ENCODE measurements at regions not wholly inside any gene's neighbourhood (a gene's known extent, or its start where the extent isn't known, plus 50 kb on each side); places are given as distances from the start of the nearest gene placed in this dataset.

DNA sequence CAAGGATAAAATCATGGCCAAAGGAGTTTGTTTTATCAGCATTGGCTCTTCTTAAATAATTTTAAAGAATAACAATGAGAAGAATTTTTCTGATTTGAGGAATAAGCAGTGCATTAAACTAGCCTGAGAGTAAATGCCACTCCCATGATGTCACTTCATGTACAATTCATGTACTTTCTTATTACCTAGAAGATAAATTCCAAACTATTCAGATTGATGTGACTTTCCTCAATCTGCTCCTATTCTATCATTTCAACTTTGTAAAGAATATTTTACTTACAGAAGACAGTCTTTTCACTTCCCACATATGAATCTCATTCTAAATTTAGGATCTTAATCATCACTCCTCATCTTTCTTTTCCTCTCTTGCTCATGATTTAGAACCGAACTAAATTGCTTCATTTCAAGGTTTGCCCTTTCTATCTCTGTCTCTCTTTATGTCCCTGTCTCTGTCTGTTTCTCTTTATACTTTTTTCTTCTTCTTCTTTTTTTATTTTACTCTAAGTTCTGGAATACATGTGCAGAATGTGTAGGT lies 1142.0 kb upstream of the PIK3C3 start:
- H3K9ac ChIP-seq (ENCODE audit: low read length): no peak overlapping the region
- H3K9me3 ChIP-seq (ENCODE audit: low read length): no peaks in the 10 kb centered on the region
- H3K36me3 ChIP-seq (ENCODE audit: insufficient read depth, low read length): no peaks in the 10 kb centered on the region
- H3K4me2 ChIP-seq (ENCODE audit: low read depth, low read length, poor library complexity, severe bottlenecking): no peak overlapping the region
- H2AFZ ChIP-seq (ENCODE audit: low read length): no peak overlapping the region
- no peak overlapping the region for H3K4me3 ChIP-seq (ENCODE audit: low read length)
- no peaks in the 10 kb centered on the region for H3K79me2 ChIP-seq (ENCODE audit: low read length)
- H3K9me2 ChIP-seq (replicated peaks; ENCODE audit: insufficient read depth, low read length): no peaks in the 10 kb centered on the region; the same call in 1 of the 2 replicates
- DNase-seq: no peak
- H4K20me1 ChIP-seq (ENCODE audit: insufficient read depth, low read depth, low read length): no peaks in the 10 kb centered on the region
- H3K27me3 ChIP-seq (ENCODE audit: low read length): no peaks in the 10 kb centered on the region
- no peak overlapping the region for H3K27ac ChIP-seq (ENCODE audit: low read length)
- no peaks in the 10 kb centered on the region for H3K4me1 ChIP-seq (ENCODE audit: low read length)

DNA sequence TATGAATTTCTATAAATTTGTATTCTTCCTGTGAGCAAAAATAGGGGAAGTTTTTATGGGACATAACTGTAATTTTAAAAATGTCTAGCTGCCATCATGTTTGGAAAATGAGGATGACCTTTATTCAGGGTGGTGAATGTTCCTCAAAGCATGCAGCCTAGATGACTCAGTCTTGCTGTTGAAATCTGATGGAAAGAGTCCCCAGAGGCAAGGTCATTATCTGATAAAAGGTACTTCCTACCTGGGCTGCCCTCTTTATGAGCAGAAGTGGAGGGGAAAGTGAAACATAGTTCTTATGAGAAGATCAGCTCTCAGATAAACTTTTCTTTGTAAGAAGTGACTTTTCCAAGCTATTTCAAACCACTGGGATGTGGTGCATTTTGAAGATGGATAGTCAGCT lies 1144.7 kb upstream of the PIK3C3 start:
- no peaks in the 10 kb centered on the region for H3K36me3 ChIP-seq (ENCODE audit: insufficient read depth, low read length)
- H3K9me3 ChIP-seq (ENCODE audit: low read length): no peaks in the 10 kb centered on the region
- H3K4me2 ChIP-seq (ENCODE audit: low read depth, low read length, poor library complexity, severe bottlenecking): no peak overlapping the region
- DNase-seq: no peak
- H3K27ac ChIP-seq (ENCODE audit: low read length): no peak overlapping the region
- H3K4me1 ChIP-seq (ENCODE audit: low read length): no peaks in the 10 kb centered on the region
- no peaks in the 10 kb centered on the region for H4K20me1 ChIP-seq (ENCODE audit: insufficient read depth, low read depth, low read length)
- no peaks in the 10 kb centered on the region for H3K79me2 ChIP-seq (ENCODE audit: low read length)
- no peaks in the 10 kb centered on the region for H3K27me3 ChIP-seq (ENCODE audit: low read length)
- no peak overlapping the region for H2AFZ ChIP-seq (ENCODE audit: low read length)
- H3K9ac ChIP-seq (ENCODE audit: low read length): no peak overlapping the region
- no peaks in the 10 kb centered on the region; the same call in 1 of the 2 replicates for H3K9me2 ChIP-seq (replicated peaks; ENCODE audit: insufficient read depth, low read length)
- H3K4me3 ChIP-seq (ENCODE audit: low read length): no peak overlapping the region

DNA sequence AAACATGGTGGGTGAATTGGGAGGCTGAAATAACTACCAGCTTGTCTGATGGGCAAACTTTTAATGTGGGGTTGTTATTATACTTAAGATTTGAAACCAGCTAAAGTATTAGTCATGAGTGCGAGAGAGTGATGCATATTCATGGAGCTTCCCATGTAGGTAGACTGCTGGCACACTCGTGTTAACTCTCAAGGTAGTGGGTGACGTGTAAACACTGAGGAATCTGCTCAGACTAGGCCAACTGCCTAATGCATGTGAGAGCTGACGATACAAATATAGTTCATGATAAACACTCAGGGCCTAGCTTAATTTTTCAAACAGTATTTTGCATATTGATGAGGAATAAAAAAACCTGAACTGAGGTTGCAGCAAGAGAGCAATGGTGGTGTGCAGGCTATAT lies 1165.7 kb upstream of the PIK3C3 start:
- Histone ChIP-seq H2AFZ (ENCODE audit: low read length) (no peak overlapping the region), H3K36me3 (ENCODE audit: insufficient read depth, low read length) (no peaks in the 10 kb centered on the region), H4K20me1 (ENCODE audit: insufficient read depth, low read depth, low read length) (no peaks in the 10 kb centered on the region), H3K9me2 (replicated peaks; ENCODE audit: insufficient read depth, low read length) (no peaks in the 10 kb centered on the region), H3K27ac (ENCODE audit: low read length) (no peak overlapping the region), H3K9me3 (ENCODE audit: low read length) (peaks cover 3% of the 10 kb centered on the region; the same call in 1 of the 2 replicates), H3K4me1 (ENCODE audit: low read length) (no peaks in the 10 kb centered on the region), H3K9ac (ENCODE audit: low read length) (no peak overlapping the region), H3K27me3 (ENCODE audit: low read length) (no peaks in the 10 kb centered on the region), H3K79me2 (ENCODE audit: low read length) (no peaks in the 10 kb centered on the region), H3K4me2 (ENCODE audit: low read depth, low read length, poor library complexity, severe bottlenecking) (no peak overlapping the region), H3K4me3 (ENCODE audit: low read length) (no peak overlapping the region)
- no peak for DNase-seq

- Histone ChIP-seq H3K79me2 (ENCODE audit: low read length) (no peaks in the 10 kb centered on the region), H3K4me2 (ENCODE audit: low read depth, low read length, poor library complexity, severe bottlenecking) (no peak overlapping the region), H2AFZ (ENCODE audit: low read length) (no peak overlapping the region), H3K4me1 (ENCODE audit: low read length) (no peaks in the 10 kb centered on the region), H3K4me3 (ENCODE audit: low read length) (no peak overlapping the region), H3K27ac (ENCODE audit: low read length) (no peak overlapping the region), H3K9me3 (ENCODE audit: low read length) (peaks cover 3% of the 10 kb centered on the region; the same call in 1 of the 2 replicates), H3K9ac (ENCODE audit: low read length) (no peak overlapping the region), H3K27me3 (ENCODE audit: low read length) (no peaks in the 10 kb centered on the region), H3K9me2 (replicated peaks; ENCODE audit: insufficient read depth, low read length) (no peaks in the 10 kb centered on the region), H4K20me1 (ENCODE audit: insufficient read depth, low read depth, low read length) (no peaks in the 10 kb centered on the region), H3K36me3 (ENCODE audit: insufficient read depth, low read length) (no peaks in the 10 kb centered on the region)
- no peak for DNase-seq
These were observed 1172.4 kb upstream of the PIK3C3 start for GRCh38 chr18:40782453-40783130.

DNA sequence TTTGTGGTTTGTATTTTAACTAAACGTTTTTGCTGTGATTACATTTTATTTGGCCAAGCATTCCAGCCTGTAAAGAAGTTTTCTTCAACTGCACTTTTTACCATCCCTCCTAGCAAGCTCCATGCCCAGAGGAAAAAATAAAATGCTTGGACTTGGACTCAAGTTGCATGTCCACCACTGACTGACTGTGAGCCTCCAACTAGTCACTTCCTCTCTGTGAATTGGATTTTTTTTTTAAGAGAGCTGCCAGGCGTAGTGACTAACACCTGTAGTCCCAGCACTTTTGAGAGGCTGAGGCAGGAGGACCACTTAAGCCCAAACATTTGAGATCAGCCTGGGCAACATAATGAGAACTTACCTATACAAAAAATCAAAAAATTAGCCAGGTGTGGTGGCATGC lies 1185.2 kb upstream of the PIK3C3 start:
- Histone ChIP-seq H3K36me3 (ENCODE audit: insufficient read depth, low read length) (no peaks in the 10 kb centered on the region), H2AFZ (ENCODE audit: low read length) (no peak overlapping the region), H4K20me1 (ENCODE audit: insufficient read depth, low read depth, low read length) (no peaks in the 10 kb centered on the region), H3K9me2 (replicated peaks; ENCODE audit: insufficient read depth, low read length) (no peaks in the 10 kb centered on the region), H3K27me3 (ENCODE audit: low read length) (no peaks in the 10 kb centered on the region), H3K79me2 (ENCODE audit: low read length) (no peaks in the 10 kb centered on the region), H3K4me1 (ENCODE audit: low read length) (no peaks in the 10 kb centered on the region), H3K27ac (ENCODE audit: low read length) (no peak overlapping the region), H3K9ac (ENCODE audit: low read length) (no peak overlapping the region), H3K4me3 (ENCODE audit: low read length) (no peak overlapping the region), H3K4me2 (ENCODE audit: low read depth, low read length, poor library complexity, severe bottlenecking) (no peak overlapping the region), H3K9me3 (ENCODE audit: low read length) (peaks cover 3% of the 10 kb centered on the region; the same call in 1 of the 2 replicates)
- DNase-seq: no peak

DNA sequence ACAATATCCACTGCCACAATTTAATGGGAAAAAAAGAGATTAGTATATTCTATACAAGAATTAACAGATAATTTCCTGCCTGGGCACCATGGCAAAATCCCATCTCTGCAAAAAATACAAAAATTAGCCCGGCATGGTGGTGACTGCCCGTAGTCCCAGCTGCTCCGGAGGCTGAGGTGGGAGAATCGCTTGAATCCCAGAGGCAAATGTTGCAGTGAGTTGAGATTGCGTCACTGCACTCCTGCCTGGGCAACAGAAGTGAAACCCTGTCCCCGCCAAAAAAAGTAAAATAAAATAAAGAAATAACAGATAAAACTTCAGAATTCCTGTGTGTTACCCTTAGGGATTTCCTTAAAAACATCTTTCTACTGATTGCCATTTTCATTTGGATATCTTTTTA lies 1194.8 kb upstream of the PIK3C3 start:
- H4K20me1 ChIP-seq (ENCODE audit: insufficient read depth, low read depth, low read length): no peaks in the 10 kb centered on the region
- H3K9me2 ChIP-seq (replicated peaks; ENCODE audit: insufficient read depth, low read length): 0 out of 2 replicates have a peak, but pooled peaks cover 5% of the 10 kb centered on the region
- H3K79me2 ChIP-seq (ENCODE audit: low read length): no peaks in the 10 kb centered on the region
- no peak for DNase-seq
- no peak overlapping the region for H3K4me3 ChIP-seq (ENCODE audit: low read length)
- 0 out of 2 replicates have a peak, but pooled peaks cover 6% of the 10 kb centered on the region for H3K9me3 ChIP-seq (ENCODE audit: low read length)
- H3K27ac ChIP-seq (ENCODE audit: low read length): no peak overlapping the region
- no peak overlapping the region for H3K4me2 ChIP-seq (ENCODE audit: low read depth, low read length, poor library complexity, severe bottlenecking)
- no peaks in the 10 kb centered on the region for H3K36me3 ChIP-seq (ENCODE audit: insufficient read depth, low read length)
- no peak overlapping the region for H3K9ac ChIP-seq (ENCODE audit: low read length)
- no peaks in the 10 kb centered on the region for H3K4me1 ChIP-seq (ENCODE audit: low read length)
- no peaks in the 10 kb centered on the region for H3K27me3 ChIP-seq (ENCODE audit: low read length)
- H2AFZ ChIP-seq (ENCODE audit: low read length): no peak overlapping the region

GRCh38 chr18:40754477-40754876 lies 1200.6 kb upstream of the PIK3C3 start:
- DNase-seq: no peak
- no peaks in the 10 kb centered on the region for H4K20me1 ChIP-seq (ENCODE audit: insufficient read depth, low read depth, low read length)
- no peaks in the 10 kb centered on the region for H3K36me3 ChIP-seq (ENCODE audit: insufficient read depth, low read length)
- no peak overlapping the region for H3K9ac ChIP-seq (ENCODE audit: low read length)
- H3K4me2 ChIP-seq (ENCODE audit: low read depth, low read length, poor library complexity, severe bottlenecking): no peak overlapping the region
- no peaks in the 10 kb centered on the region for H3K9me2 ChIP-seq (replicated peaks; ENCODE audit: insufficient read depth, low read length)
- H3K27me3 ChIP-seq (ENCODE audit: low read length): no peaks in the 10 kb centered on the region
- H3K9me3 ChIP-seq (ENCODE audit: low read length): peaks cover 3% of the 10 kb centered on the region; the same call in 1 of the 2 replicates
- H3K79me2 ChIP-seq (ENCODE audit: low read length): no peaks in the 10 kb centered on the region
- H2AFZ ChIP-seq (ENCODE audit: low read length): no peak overlapping the region
- H3K4me3 ChIP-seq (ENCODE audit: low read length): no peak overlapping the region
- H3K4me1 ChIP-seq (ENCODE audit: low read length): no peaks in the 10 kb centered on the region
- H3K27ac ChIP-seq (ENCODE audit: low read length): no peak overlapping the region

- H3K4me2 ChIP-seq (ENCODE audit: low read depth, low read length, poor library complexity, severe bottlenecking): no peak overlapping the region
- H3K36me3 ChIP-seq (ENCODE audit: insufficient read depth, low read length): no peaks in the 10 kb centered on the region
- no peaks in the 10 kb centered on the region for H4K20me1 ChIP-seq (ENCODE audit: insufficient read depth, low read depth, low read length)
- H2AFZ ChIP-seq (ENCODE audit: low read length): no peak overlapping the region
- no peaks in the 10 kb centered on the region for H3K79me2 ChIP-seq (ENCODE audit: low read length)
- H3K4me3 ChIP-seq (ENCODE audit: low read length): no peak overlapping the region
- no peak for DNase-seq
- H3K27me3 ChIP-seq (ENCODE audit: low read length): no peaks in the 10 kb centered on the region
- H3K4me1 ChIP-seq (ENCODE audit: low read length): no peaks in the 10 kb centered on the region
- no peak overlapping the region for H3K27ac ChIP-seq (ENCODE audit: low read length)
- H3K9me3 ChIP-seq (ENCODE audit: low read length): no peaks in the 10 kb centered on the region; the same call in 1 of the 2 replicates
- no peaks in the 10 kb centered on the region for H3K9me2 ChIP-seq (replicated peaks; ENCODE audit: insufficient read depth, low read length)
- H3K9ac ChIP-seq (ENCODE audit: low read length): no peak overlapping the region
These were observed 1202.7 kb upstream of the PIK3C3 start for GRCh38 chr18:40752316-40752715.

Measured in Karpas-422 (cell line).